GM21528 (cell line): ENCODE measurements at regions not wholly inside any gene's neighbourhood (a gene's known extent, or its start where the extent isn't known, plus 50 kb on each side); places are given as distances from the start of the nearest gene placed in this dataset.
"Not testable (repeated sequence)": the region's sequence is repeated elsewhere in the genome, so short reads cannot be mapped to it uniquely, and the experiment has no call there.

Experiments
- ATAC-seq: cut with Tn5 transposase; IDR thresholded peaks from one replicate; pipeline ENCODE4 v1.9.1; 2021; ENCODE audit warnings: mild to moderate bottlenecking, moderate library complexity; ENCODE audit not compliant: unreplicated experiment, low FRiP score

DNA sequence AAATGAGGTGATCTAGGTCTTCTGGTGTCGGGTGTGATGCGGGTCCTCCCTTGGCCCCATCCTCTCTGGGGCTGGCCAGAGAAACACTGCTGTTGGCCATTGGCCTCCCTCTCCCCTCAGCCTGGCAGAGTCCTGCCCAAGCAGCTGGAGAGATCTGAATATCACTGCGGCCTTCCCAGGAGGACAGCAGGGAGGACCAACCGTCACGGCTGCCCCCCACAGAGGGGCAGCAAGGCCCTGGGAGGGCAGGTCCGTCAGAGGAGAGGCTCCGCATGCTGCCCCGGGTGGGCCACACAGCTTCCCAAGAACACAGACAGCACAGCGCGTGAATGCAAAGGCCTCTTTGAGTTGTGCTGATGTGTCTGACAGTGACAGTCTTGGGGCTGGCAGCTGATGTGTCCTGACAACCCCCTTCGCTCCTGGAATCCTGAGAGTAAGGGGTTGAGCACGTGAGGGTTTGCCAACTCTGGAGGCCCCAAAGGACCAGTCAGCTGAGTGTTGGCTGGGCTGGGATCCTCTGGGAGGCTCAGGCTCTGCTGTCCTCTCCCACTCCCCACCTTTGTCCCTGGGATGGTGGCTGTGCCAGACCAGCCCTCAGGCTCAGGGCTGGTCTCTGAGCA, 132.5 kb upstream of the UNC5B start:
- ATAC-seq: no peak

GRCh38 chr10:71080381-71081228, 131.8 kb upstream of the UNC5B start:
- no peak for ATAC-seq

- ATAC-seq: no peak
Measured at GRCh38 chr10:71081229-71081560, 131.2 kb upstream of the UNC5B start.

DNA sequence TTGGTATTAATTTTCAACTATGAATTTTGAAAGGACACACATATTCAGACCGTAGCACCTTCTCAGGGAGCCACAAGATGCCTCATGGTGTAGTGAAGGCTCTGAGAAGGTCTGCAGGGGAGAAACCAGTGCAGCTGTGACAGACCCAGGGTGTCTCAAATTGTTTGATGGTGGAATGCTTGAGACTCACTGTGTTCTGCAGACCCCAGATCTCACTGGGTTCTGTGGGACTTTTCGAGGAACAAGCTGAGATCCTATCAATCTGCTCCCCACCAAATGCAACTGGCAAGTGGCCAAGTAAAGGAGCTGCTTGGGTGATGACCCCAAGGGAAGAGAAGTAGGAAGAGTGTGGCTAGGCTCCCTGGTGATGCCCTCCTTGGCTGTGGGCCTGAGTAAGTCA, 130.5 kb upstream of the UNC5B start:
- ATAC-seq: no peak

DNA sequence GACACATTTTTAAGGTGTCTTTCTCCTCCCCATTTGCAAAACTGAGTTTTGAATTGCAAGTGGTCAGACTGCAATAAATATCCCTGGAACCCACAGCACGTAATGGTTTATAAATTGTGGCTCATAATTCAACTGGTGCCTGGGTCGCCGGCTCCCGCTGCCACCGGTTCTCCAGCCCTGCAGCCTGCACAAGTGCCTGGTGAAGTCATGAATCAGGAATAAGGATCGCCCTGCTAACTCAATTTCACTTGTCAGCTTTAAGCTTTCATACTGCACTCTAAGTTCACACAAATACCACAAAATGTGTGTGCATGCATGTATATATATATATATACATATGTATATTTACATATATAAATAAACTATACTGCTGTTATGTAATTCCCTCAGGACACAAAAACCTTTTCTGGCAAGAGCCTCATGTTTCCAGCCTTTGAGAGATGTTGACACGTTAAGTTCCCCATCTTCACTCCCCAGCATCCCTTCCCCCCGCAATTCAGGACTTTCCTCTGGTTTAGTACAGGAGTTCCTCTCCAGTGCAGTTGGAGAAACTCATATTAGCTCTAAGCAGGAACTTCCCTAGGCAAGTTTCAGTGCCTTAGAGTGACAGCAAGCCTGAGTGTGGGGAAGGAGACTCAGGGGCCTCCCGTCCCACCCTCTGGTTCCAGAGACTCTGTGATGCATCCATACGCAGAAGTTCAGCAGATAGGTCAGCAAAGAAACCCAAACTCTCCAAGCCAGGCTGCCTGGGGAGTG, 129.2 kb upstream of the UNC5B start:
- no peak for ATAC-seq

DNA sequence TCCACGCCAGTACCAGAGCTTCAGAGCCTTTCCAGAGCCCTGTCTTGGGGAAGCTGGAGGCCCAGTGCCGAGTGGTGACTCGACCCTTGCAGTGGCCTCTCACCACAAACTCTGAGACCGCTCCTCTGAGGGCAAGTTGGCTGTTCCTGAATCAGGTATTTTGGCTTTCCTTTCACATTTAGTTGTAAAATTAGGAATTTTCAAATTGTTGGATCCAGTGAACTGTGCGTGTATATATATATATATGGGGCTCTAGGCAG, 128.7 kb upstream of the UNC5B start:
- ATAC-seq: no peak

- ATAC-seq: no peak
Measured at GRCh38 chr10:71084061-71084817, 128.1 kb upstream of the UNC5B start.

GRCh38 chr10:71084818-71085126, 127.6 kb upstream of the UNC5B start:
- no peak for ATAC-seq

DNA sequence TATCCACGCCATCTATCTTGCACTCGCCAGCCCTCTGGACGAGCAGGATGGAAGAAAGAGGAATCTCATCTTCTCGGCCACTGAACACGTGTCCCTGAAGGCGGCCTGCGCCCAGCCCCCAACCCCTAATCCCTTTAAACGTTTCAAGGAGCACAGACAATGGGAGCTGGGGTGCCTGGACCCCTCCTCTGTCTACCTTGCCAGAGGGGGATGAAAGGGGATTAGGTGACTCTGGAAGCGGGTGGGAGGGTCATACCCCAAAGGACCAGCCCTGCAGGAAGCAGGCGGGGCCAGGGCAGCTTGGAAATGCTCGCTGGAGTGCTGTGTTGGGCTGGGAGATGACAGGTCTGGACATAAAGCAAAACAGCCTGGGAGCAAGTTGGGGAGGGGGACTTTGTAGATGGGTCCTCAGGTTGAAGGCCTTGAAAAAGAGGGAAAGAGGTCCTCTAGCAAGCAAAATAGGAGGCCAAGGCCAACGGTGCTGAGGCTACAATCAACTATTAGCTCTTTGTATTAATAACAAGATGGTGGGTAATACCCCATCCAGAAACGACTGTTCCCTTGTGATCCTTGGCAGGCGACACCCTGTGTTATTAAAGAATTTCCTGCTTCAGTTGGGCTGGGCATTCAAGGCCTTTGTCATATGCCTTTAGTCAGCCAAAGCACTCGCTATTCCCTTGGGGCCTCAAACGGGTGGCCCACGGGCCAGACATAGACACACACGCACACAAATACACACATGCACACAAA, 126.5 kb upstream of the UNC5B start:
- ATAC-seq: no peak

- no peak for ATAC-seq
Measured at GRCh38 chr10:71086439-71087080, 125.8 kb upstream of the UNC5B start.

- ATAC-seq: no peak
Measured at GRCh38 chr10:71087622-71088021, 124.7 kb upstream of the UNC5B start.

DNA sequence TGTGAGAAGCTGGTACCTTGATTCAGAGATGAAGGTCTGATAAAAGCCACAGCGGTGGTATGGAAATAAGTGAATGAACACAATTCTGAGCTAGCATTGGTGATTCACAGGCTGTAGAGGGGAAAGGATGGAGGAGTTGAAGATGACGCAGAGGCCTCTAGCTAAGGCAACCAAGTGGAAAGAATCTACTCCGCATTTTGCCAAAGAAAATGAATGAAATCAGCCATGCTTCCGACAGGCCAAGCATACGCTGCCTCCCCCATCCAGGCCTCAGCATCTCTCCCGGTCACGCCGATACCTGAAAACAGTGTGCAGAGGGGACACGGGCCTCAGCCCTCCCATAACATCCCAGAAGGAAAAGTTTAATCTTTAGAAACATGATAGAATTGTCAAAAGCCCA, 124.3 kb upstream of the UNC5B start:
- no peak for ATAC-seq

DNA sequence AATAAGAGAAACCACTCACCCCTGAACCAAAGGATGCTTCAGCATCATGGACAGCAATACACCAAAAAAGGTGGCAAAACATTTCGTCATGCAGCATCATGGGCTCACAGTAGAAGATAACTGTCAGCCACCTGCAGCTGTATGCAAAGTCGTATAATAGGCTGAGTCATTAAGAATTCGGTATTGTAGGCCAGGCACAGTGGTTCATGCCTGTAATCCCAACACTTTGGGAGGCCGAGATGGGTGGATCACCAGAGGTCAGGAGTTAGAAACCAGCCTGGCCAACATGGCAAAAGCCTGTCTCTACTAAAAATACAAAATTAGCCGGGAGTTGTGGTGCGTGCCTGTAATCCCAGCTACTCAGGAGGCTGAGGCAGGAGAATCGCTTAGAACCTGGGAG, 123.8 kb upstream of the UNC5B start:
- not testable (repeated sequence) for ATAC-seq

DNA sequence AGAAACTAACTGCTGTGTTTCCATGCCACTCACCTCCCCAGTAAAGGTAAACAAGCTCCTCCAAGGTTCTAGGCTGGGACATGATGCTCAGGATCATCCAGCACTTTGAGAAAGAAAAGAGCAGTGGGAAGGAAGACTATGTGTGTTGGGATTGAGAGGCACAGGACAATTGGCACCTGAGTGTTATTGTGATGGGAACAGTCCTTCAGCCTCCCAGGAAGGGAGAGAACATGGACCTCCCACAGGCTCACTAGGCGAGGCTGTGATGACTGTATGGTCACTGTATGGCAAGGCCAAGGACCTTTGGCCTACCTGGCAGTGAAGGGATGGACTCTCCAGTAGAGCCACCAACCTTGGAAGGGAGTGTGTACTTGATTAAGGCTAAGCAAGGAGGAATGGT, 123.2 kb upstream of the UNC5B start:
- ATAC-seq: no peak

GRCh38 chr10:71090330-71090729, 122.0 kb upstream of the UNC5B start:
- no peak for ATAC-seq

DNA sequence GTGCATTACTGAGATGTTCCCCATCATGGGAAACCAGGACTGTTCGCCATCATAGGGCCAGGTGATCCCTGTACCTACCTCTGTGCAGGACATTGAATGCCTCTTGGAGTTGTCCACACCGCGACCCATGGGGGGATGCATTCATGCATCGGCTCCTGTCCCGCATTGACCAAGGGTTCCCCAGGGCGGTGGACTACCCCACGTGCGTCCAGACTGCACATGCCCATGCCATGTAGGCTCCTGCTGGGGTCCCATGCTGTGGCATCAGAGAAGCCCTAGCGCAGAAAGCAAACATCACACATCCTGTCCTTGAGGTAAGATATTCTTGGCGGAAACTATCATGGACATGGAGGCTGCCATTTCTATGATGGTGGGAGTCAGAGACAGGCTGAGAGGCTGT, 121.6 kb upstream of the UNC5B start:
- ATAC-seq: no peak

- no peak for ATAC-seq
Measured at GRCh38 chr10:71092812-71093401, 119.5 kb upstream of the UNC5B start.

- no peak for ATAC-seq
Measured at GRCh38 chr10:71093531-71093930, 118.8 kb upstream of the UNC5B start.

GRCh38 chr10:71094712-71095390, 117.5 kb upstream of the UNC5B start:
- no peak for ATAC-seq
